Keratinocyte (primary cell): ENCODE measurements at regions not wholly inside any gene's neighbourhood (a gene's known extent, or its start where the extent isn't known, plus 50 kb on each side); places are given as distances from the start of the nearest gene placed in this dataset.

Experiments used
- CTCF ChIP-seq, 3 experiments: IDR thresholded peaks in 1 of 3; conservative IDR thresholded peaks in 1 of 3; optimal IDR thresholded peaks in 1 of 3; 2 replicates in 2 of 3; 3 replicates in 1 of 3; pipeline versions ENCODE3 to v1.5.1; 2011; ENCODE audit warnings: low read length in 3 of 3, mild to moderate bottlenecking in 3 of 3, moderate library complexity in 2 of 3, control low read depth in 1 of 3, inconsistent platforms in 1 of 3; ENCODE audit not compliant: insufficient read depth in 2 of 3; ENCODE audit errors: extremely low read depth in 1 of 3
- EZH2 ChIP-seq: IDR thresholded peaks from one replicate; pipeline ENCODE4 v1.6.1; 2012; ENCODE audit warnings: inconsistent platforms, mild to moderate bottlenecking, low read length, moderate library complexity

GRCh38 chr2:173432049-173432754, 77.5 kb downstream of the CDCA7 start:
- no peak for TF ChIP-seq CTCF (optimal IDR thresholded peaks at IDR 0.05 in 1 of 3, IDR thresholded peaks at IDR 0.05 in 1 of 3, conservative IDR thresholded peaks at IDR 0.05 in 1 of 3; ENCODE audit: extremely low read depth in 1 of 3, insufficient read depth in 2 of 3, low read length in 3 of 3)
- no peak for TF ChIP-seq EZH2
